NCI-H460 (cell line): ENCODE measurements at regions not wholly inside any gene's neighbourhood (a gene's known extent, or its start where the extent isn't known, plus 50 kb on each side); places are given as distances from the start of the nearest gene placed in this dataset.
"Not testable (repeated sequence)": the region's sequence is repeated elsewhere in the genome, so short reads cannot be mapped to it uniquely, and the experiment has no call there.

Experiments
- DNase-seq: peaks from one replicate; pipeline ENCODE4 v3.0.0-alpha.2; 2016; ENCODE audit warnings: low read depth; ENCODE audit errors: extremely low read depth

DNA sequence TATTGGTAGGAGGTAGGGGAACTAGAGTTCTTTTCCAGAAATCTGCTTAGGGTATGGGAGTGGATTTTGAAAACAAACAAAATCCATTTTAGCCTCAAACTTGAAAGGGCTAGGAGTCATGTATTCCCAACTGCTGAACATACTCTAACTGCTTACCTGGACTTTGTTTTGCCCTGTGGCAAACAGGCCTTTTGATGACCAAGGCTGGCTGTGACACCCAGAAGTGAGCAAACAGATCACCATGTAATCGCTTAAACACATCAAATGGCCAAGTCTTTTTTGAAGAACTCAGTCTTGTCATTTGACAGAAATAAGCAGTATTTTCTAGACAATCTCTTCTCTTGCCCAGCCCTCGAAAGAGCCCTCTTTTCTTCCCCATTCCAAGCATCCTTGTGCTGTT lies 203.4 kb downstream of the KIT start:
- no peak for DNase-seq

DNA sequence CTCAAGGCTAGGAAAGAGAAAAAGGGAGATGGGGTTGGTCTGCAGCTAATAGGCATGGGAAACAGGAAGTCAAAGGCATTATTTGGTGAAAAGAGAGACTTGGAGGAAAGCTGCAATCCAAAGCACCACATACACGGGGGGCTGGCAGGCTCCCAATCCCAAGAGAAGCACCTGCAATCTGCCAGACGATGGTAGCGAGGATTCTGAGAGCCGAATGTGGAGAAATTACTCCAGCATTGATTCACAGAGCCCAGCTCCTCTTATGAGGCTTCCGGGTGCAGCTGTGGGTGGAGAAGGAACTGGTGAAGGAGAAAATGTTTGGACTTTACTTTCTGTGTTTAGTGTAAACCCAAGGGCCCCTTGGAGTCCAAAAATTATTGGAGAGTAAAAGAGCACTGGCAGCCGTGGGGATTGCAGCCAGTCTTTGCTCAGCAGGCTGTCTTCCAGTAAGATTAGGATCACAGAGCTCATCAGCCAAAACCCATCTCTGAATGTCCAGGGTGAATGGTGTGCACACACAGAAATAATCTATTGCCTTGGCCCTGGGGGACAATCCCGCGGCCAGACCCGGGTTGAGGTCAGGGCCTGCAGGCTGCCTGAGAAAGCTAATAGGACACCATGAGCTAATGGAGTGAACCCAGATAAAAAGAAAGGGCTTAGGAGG lies 197.6 kb downstream of the KIT start:
- DNase-seq = no peak

GRCh38 chr4:54852602-54853001 lies 194.8 kb downstream of the KIT start:
- no peak for DNase-seq

- DNase-seq = no peak
Measured at GRCh38 chr4:54852054-54852453, 194.3 kb downstream of the KIT start.

DNA sequence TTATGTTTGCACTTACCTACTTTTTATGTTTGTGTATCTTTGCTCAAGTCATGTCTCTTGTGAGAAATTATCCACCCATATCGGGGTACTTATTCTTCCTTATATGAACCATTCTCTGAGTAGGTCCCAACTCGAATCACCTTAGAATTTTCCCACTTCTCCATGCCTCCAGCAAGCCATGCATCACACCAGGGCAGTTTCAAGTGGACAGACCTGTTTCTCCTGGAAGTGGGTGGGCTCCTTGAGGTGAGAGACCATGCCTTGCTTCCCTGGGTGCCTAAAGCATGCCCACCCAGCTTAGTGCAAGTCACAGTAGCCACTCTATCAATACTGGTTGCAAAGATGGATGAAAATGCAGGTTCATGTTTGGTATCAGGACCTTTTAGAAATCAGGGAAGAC lies 187.2 kb downstream of the KIT start:
- DNase-seq = no peak

DNA sequence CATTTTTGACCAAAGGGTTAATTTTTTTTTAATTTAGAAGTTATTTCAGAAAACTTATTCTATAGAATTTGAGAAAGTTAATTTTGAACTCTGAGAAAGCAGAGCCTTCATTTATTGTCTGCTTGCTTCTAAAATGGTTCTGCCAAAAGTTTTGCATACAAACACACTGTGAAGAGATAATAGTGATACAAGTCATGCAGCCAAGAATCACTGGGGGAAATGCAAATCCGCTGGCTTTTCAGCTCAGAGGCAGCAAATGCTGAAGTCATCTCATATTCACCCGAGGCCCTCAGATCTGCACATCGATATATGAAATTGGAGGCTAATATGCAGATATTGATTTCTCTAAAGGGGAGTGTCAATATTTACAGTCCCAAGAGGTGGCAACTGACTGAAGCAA lies 186.2 kb downstream of the KIT start:
- DNase-seq = no peak

DNA sequence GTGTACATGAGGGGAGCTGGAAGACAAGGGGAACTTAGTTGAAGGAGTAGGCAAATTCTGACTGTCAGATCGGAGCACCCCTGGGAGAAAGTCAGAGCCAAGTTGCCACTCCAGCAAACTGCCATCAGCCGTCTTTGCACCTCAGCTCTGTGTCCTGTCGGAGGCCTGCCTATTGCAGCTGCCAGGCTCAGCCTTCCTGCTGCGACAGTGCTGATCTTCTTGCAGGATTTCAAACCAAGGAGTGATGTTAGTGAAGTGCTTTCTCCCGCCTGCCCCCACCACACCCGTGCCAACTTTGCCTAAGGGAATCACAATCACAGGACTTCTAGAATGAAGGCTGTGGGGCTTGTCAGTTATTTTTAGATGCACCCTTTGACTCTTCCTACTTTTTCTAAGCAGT lies 185.3 kb downstream of the KIT start:
- DNase-seq = no peak

- DNase-seq = no peak
Measured at GRCh38 chr4:54842656-54843055, 184.9 kb downstream of the KIT start.

DNA sequence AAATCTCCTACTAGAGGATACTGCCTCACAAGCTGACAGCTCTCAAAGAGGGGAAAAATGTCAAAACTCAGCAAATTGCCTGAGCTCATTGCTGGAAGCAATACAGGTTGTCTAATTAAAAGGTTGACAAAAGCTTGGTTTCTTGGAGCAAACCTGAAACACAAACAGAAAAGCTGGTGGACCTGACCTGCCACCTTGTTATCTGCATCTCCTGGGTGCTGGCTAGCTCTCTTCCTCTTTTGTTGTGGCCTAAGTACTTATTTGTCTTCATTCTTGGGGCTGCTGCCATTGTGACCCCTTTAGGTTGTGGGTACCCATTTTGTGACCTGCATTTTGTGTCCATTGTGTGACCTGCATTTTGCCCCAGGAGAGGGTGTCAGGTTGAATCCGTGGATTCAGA lies 184.5 kb downstream of the KIT start:
- no peak for DNase-seq

DNA sequence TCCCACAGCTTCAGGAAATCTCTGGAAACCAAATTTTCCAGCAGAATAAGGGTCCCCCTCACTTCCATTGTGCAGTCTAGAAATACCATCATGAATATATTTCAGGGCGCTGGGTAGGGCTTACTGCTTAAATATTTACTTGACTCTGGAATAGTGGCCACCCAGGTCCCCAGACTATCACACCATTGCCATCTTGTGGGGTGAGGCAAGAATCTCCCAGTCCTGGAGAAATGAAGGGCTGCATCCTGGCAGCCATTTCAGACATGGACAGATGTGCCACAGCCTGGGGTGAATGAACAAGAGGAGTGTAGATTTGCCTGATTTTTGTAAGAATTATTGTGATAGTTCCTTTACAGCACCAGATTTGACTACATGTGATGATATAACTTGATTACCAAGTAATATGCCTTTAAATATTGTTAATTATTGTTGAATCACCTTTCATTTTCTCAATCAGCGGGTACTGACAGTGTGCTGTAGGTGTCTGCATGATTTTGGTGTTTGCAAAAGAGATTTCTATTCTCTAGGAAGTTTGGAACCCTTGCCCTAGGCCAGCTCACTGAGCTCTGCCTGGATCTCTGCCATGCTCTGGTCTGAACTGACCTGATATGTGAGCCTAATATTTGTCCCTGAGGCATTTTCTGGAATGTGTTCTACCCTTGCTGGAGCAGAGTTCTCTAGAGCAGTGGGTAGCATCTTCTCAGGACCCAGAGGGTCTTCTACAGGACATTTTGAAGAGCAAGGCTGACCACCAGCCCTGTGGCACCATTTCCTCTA lies 183.4 kb downstream of the KIT start:
- DNase-seq = no peak

- DNase-seq = no peak
Measured at GRCh38 chr4:54840430-54840829, 182.7 kb downstream of the KIT start.

GRCh38 chr4:54838301-54838700 lies 180.5 kb downstream of the KIT start:
- no peak for DNase-seq

DNA sequence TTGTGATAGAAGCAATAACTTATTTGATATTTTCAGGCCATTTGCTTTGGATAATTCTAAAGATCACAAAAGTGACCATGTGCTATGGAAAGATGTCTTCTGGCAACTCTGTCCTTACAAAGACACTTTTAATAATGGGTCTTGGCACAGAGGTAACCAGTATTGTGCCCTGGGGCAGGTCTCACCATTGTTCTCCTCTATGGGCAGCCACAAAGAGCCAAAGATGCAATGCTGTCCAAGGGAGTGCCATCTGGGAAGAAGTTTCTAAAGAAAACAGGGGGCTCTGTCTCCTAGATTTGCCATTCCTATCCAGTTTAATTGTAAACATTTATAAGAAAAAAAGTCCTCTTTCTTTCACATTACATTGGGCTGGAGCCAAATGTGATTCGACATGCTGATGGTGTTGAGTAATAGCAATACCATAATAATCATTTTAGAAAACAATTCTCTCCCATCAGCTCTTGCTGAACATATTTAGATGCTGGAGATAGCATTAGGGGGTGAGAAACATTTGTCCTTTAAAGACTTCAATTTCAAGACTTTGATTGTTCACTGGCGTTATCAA lies 179.9 kb downstream of the KIT start:
- DNase-seq = no peak

- DNase-seq = not testable (repeated sequence)
Measured at GRCh38 chr4:54828361-54828760, 170.6 kb downstream of the KIT start.

- no peak for DNase-seq
Measured at GRCh38 chr4:54823616-54824015, 165.9 kb downstream of the KIT start.

DNA sequence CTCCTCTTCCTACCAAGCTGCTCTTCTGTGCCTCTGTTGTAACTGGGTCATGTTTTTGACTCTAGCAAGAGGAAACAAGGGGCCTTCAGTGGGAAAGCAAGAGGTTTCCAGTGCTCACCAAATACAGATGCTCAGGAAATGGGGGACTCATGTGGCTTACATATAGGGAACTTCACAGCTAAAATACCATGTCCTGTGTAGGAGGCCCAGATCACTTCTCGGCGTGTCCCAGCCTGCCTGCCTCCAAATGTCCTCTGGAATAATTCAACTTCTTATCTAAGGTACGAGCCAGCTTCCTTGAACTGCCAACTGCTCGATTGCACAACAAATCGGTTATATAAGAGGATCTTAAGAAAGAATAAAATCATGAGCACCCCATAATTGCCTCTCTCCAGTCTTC lies 161.3 kb downstream of the KIT start:
- no peak for DNase-seq

GRCh38 chr4:54818481-54818880 lies 160.7 kb downstream of the KIT start:
- DNase-seq = no peak

DNA sequence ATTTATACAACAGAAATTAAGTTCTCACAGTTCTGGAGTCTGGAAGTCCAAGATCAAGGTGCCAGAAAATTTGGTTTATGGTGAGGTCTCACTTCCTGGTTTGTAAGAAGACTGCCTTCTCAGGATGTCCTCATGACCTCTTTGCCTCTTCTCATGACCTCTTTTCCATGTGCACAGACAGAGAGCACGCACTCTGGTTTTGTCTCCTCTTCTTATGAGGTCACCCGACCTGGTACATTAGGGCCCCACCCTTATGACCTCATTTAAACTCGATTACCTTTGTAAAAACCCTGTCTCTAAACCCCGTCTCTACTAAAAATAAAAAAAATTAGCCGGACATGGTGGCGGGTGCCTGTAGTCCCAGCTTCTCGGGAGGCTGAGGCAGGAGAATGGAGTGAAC lies 155.9 kb downstream of the KIT start:
- DNase-seq = no peak

GRCh38 chr4:54806351-54806750 lies 148.6 kb downstream of the KIT start:
- no peak for DNase-seq

DNA sequence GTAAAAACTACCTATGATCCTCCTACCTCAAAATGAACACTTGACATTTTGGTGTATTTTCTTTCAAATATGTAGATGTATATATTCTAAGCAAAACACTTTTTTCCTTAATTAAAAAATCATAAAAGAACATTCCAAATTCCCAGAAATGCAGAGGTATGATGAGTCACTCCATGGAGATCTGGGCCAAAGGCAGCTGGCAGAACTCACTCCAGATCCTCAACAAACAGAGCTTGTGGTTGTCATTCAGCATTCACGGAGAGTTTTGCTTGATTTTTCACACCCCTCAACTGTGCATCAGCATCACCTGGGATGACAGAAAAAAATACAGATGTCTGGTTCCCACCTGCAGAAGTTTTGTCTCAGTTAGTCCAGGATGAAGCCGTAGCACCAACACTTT lies 144.6 kb downstream of the KIT start:
- DNase-seq = no peak

DNA sequence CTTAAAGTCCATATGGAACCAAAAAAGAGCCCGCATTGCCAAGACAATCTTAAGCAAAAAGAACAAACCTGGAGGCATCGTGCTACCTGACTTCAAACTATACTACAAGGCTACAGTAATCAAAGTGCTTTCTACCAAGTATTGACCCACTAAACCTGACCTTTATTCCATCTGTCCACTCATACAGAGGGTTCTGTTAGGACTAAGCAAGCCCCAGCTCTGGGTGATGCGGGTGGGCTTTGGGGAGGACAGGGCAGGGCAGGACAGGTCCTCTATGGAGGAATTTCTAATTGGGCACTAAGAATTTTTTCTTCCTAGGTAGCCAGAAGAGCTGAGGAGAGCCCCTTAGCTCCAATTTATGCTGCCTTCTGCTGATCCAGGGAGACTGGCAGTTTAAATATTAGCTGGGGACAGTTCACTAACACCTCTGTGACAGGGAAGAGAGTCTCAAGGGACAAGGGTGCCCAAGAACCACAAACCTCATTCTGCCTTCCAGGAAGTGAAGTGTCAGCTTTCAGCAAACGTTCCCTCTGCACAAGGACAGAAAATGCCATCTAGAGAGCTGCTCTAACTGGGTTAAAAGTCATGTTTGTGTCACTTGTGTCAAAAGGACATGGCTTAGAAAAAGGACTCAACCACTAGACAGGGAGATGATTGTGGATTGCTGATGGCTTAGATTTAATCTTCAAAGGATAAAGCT lies 143.2 kb downstream of the KIT start:
- DNase-seq = no peak

DNA sequence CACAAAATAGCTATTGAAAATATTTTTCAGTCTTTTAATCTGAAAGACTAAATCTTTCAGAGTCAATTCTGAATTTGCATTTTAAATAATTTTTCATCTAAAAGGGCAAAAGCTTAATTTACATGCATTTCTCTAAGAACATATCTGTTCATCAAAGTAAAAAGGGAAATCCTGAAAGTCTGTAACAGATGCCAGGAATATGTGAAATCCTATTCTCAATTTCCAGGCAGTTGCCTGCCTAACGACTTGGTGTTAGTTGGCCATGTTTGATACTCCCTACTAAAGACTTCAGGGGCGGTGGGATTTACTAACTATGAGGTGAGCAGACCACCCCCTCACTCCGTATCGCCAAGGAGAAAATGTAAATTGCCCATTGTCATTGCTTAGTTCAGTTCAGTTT lies 136.8 kb downstream of the KIT start:
- DNase-seq = no peak
